Gastroesophageal sphincter (tissue), 3 donors: ENCODE measurements at regions not wholly inside any gene's neighbourhood (a gene's known extent, or its start where the extent isn't known, plus 50 kb on each side); places are given as distances from the start of the nearest gene placed in this dataset.

ENCODE experiments used
- EP300 ChIP-seq: sonication (generic); formaldehyde crosslinking; IDR thresholded peaks from one replicate; pipeline ENCODE4 v1.6.1; 2017; ENCODE audit warnings: antibody characterized with exemption, mild to moderate bottlenecking
- POLR2A ChIP-seq, 2 donors: fragments of 450-650 bp; IDR thresholded peaks; one replicate each; pipeline ENCODE4 v1.6.1; 2017; ENCODE audit warnings: antibody characterized with exemption in 2 of 2, mild to moderate bottlenecking in 2 of 2, moderate library complexity in 1 of 2
- TF ChIP-seq, protein P1 (sequence below), 4 experiments: fragments of 200-600 bp in 2 of 4; fragments of 450-650 bp in 2 of 4; sonication (generic) in 1 of 4; IDR thresholded peaks; one replicate each; pipeline ENCODE4 v1.5.1; 2017 to 2019; ENCODE audit warnings: antibody characterized with exemption in 4 of 4, mild to moderate bottlenecking in 2 of 4, moderate library complexity in 2 of 4

GRCh38 chr3:8290611-8291010 lies 211.0 kb upstream of the LMCD1 start:
- TF ChIP-seq, protein P1, sequence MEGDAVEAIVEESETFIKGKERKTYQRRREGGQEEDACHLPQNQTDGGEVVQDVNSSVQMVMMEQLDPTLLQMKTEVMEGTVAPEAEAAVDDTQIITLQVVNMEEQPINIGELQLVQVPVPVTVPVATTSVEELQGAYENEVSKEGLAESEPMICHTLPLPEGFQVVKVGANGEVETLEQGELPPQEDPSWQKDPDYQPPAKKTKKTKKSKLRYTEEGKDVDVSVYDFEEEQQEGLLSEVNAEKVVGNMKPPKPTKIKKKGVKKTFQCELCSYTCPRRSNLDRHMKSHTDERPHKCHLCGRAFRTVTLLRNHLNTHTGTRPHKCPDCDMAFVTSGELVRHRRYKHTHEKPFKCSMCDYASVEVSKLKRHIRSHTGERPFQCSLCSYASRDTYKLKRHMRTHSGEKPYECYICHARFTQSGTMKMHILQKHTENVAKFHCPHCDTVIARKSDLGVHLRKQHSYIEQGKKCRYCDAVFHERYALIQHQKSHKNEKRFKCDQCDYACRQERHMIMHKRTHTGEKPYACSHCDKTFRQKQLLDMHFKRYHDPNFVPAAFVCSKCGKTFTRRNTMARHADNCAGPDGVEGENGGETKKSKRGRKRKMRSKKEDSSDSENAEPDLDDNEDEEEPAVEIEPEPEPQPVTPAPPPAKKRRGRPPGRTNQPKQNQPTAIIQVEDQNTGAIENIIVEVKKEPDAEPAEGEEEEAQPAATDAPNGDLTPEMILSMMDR (IDR thresholded peaks at IDR 0.05): no peak
- TF ChIP-seq POLR2A (IDR thresholded peaks at IDR 0.05) (no peak), EP300 (no peak)
